CD4-positive, alpha-beta T cell treated with Interleukin-2 at 100 ng/mL for 4 hours (primary cell): ENCODE measurements at regions not wholly inside any gene's neighbourhood (a gene's known extent, or its start where the extent isn't known, plus 50 kb on each side); places are given as distances from the start of the nearest gene placed in this dataset.

Experiments used
- DNase-seq: peaks from one replicate; pipeline ENCODE4 v3.0.0-alpha.2; 2020; ENCODE audit warnings: low spot score

- no peak for DNase-seq
These were observed 50.8 kb upstream of the KLHL13 start for GRCh38 chrX:118167361-118167760.

DNA sequence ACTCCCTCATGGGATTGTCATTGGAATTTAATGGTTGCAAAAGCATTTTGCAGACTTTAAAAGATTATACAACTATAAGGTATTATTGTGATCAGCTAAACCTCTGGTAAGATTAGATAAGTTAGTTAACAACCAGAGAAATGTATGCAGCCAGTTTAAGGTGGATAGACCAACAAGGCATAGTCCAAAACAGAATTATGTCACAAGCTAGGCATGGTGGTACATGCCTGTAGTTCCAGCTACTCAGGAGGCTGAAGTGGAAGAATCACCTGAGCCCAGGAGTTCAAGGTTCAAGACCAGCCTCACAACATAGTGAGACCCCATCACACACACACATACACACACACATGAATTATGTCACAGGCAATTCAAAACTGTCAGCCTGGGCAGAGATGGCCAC is 54.7 kb upstream of the KLHL13 start:
- no peak for DNase-seq

GRCh38 chrX:118174516-118175098 is 58.0 kb upstream of the KLHL13 start:
- no peak for DNase-seq

GRCh38 chrX:118177708-118178107 is 61.1 kb upstream of the KLHL13 start:
- DNase-seq = no peak

GRCh38 chrX:118178450-118178849 is 61.8 kb upstream of the KLHL13 start:
- no peak for DNase-seq

DNA sequence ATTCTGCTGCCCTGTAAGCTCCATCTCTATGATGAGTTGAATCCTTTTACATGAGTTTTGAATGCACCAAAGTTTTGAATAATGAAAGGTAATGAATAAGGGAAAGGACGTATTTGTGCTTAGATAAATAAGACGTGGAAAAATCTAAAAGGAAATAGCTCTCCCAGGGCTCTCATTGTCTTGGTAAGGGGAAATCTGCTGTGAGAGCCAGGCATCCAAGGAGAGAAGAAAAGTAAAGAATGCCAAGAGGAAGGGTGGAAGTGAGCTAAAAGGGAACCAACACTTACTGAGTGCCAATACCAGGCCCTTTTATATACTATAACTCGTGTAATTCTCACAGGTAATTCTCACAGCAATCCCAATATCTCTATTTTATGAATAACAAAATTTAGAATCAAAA is 62.6 kb upstream of the KLHL13 start:
- DNase-seq = no peak

DNA sequence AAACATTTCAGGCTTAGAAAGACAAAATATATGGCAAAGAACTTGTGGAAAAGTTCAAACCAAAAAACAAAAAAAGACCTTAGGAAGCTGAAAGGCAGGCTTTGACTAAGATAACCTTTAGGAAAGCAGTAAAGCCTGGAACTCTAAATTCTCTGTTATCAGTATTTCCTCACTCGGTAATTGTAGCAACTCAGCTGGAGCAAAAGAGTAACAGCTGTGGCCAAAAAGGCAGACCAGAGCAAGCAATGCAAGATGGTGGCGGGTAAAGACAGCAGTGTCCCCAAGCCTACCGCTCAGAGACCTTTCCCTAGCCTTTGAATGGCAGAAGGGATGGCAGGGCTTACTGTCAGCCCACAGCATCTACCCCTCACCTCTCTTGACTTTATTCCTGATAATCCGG is 63.1 kb upstream of the KLHL13 start:
- no peak for DNase-seq

DNA sequence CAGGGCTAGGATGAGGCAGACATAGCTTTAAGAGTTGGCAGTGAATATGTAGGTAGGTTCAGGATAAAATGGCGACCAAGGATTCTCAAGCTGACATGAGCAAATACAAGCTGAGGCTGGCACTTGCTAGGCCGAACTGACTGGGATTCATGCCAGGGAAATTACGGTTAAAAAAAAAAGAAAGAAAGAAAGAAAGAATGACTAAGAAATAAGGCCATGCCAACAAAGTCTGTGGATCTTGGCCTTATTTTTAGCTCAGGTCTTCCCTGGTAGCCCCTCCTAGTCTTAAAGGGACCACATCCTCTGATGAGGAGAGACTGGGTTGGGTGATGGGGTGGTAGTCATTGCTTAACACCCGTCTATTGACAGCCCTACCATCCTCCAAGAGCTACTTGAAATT is 64.4 kb upstream of the KLHL13 start:
- DNase-seq = no peak

DNA sequence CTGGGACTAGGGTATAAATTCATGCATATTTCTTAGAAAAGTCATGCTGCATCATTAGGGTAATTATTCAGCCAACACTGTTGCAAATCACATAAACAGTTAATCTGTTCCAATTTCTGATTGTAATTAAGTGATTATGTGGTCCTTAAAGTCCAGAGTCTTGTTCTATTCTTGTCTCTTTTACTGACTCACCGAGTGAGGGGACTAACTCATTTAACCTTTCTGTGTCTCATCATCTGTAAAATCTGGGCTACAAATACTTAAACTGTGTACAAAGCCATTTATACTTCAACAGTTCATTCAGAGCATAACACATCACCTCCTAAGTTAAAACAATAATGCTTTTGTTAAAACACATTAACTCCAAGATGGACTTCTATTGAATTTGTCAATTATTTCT is 65.4 kb upstream of the KLHL13 start:
- DNase-seq = no peak

DNA sequence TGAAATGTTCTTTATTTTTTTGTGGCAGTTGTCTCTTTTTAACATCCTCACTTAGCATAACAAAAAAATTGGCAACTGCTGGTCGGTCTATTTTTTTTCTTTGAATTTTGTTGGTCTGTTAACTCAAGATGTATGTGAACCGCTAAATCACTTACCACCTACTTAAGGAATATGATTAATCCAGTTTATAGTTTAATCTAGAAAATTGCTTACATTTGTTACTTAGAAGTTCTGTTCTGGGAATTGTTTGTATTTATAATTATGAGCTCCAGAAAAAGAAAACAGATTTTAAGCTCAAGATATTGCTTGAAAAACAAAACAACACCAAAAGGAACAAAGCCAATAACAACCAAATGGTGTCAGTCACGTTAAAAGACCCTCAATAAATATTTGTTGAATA is 66.1 kb upstream of the KLHL13 start:
- no peak for DNase-seq

DNA sequence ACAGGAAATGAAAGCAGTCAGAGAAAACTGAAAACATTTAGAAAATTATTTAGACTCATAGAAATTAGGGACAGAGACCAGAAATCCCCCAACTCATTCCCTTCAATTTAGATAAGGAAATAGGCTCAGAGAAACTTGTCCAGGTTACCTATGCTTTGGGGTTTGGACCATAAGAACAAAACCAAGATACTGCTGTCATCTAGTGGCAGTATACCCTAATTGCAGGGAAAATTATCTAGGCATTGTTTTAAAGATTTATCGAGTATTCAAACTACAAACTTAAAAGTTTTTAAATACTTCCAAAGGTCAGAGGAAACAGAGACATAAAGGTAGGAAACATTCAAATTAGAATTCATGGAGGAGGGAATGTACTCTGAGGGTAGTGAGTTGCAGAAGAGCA is 67.0 kb upstream of the KLHL13 start:
- no peak for DNase-seq

GRCh38 chrX:118187100-118187499 is 70.5 kb upstream of the KLHL13 start:
- DNase-seq = no peak

- no peak for DNase-seq
These were observed 72.4 kb upstream of the KLHL13 start for GRCh38 chrX:118189000-118189399.

GRCh38 chrX:118189628-118190027 is 73.0 kb upstream of the KLHL13 start:
- DNase-seq = no peak

DNA sequence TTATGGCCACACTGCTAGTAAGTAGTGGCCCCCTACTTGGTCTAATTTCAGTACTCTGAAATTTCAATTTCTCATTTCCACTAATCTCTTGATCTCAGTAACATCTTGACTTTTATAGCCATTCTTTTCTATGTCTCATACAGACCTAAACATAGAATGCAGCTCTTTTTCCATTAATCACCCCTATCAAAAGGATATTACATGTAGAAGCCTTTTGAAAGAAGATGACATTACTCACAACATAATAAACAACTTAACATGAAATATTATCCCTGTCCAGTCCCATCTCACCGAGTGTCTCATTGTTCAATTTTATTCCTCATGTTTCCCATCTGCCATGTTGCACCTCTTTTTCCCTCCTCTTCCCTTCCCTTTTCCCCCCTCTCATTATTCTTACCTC is 81.1 kb upstream of the KLHL13 start:
- no peak for DNase-seq

- DNase-seq = no peak
These were observed 82.0 kb upstream of the KLHL13 start for GRCh38 chrX:118198577-118198976.

DNA sequence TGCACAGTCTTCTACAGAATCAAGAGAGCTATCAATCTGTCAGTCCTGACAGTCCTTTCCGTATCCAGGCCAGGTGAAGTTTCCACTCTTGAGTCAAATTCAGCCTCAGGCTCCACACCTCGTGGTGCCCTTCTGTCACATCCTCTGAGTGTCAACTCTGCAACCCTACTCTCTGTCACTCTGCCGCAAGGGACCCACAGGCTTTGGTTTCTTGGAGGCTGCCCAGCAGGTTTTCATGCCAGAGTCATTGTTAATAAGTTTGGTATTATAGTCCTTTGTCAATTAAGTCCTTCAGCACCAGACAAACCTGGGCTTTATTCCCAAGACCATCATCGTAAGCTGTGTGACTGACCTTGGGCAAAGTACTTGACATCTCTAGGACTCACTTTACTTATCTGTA is 83.4 kb upstream of the KLHL13 start:
- DNase-seq = no peak

DNA sequence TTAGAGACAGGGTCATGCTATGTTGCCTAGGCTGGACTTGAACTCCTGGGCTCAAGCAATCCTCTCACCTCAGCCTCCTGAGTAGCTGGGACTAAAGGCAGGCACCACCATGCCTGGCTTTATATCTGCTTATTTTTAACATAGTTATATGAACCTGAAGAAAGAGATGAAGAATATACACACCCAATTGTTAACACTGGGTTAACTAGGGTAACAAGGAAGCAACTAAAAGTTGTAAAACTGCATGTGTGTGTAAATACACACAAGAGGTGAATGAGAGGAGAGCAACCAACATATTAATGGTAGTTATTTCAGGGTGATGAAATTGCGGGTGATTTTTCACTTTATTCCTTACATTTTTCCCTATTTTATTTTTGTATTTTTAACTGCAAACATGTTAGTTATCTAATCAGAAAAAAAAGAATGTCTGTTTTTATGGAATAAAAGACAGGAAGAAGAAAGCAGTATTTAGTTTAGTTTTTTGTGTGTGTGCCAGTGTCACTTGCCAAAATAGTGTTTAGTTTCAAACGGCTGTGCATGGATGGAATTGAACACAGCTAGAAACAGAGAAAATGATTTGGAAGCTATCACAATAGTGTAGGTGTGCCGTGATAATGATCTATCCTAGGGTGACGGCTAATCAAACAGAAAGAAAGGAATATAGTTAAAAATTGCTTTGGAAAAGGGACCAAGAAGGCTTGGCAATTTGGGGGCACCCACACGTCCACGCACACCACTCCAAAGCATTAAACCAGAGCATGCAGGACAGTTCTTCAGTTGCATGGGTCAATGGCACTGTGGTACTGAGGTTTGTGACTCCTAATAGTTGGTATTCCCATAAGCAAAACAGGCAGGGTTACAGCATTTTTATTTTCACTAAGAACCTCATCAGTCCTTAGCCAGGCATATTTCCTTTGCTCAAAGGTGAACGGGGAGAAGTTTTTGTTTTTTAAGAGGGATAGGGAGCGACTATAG is 89.1 kb upstream of the KLHL13 start:
- DNase-seq = no peak

GRCh38 chrX:118207831-118208453 is 91.3 kb upstream of the KLHL13 start:
- DNase-seq = no peak

DNA sequence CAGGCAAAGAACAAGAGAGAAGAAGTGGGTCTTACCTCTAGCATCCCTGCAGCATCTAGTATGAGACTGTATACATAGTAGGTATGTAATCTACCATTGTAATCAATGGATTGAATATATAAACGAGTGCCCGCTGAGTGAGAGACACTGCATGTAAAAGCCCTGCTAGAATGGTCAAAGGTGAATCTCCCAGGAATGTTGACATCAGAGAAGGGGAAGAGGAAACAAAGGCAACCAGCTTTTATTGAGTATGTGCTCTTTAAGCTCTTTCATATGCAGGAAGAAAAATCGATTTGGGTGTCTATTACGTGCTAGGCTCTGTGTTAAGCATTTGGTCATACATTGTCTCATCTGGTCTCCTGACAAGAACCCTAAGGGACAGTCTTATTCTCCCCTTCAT is 91.9 kb upstream of the KLHL13 start:
- DNase-seq = no peak

- DNase-seq = no peak
These were observed 95.5 kb upstream of the KLHL13 start for GRCh38 chrX:118211891-118212816.

DNA sequence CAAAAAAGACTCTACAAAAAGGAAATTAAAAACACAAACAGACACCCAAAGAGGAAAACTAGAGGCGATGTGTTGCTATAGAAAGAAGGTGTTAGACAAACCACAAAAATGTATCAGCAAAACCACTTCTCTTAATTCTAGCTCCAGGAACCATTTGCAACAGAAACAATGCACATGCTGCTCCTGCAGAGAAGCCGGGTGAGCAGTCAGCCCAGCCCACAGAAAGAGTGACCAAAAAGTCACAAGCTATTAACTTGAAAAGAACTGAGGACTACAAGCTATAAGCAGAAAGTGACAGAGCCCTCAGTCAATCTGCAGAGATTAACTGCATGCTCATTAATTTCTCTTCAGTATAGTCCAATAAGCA is 96.2 kb upstream of the KLHL13 start:
- DNase-seq = no peak
